ENCODE measurements at regions not wholly inside any gene's neighbourhood (a gene's known extent, or its start where the extent isn't known, plus 50 kb on each side); places are given as distances from the start of the nearest gene placed in this dataset.

DNA sequence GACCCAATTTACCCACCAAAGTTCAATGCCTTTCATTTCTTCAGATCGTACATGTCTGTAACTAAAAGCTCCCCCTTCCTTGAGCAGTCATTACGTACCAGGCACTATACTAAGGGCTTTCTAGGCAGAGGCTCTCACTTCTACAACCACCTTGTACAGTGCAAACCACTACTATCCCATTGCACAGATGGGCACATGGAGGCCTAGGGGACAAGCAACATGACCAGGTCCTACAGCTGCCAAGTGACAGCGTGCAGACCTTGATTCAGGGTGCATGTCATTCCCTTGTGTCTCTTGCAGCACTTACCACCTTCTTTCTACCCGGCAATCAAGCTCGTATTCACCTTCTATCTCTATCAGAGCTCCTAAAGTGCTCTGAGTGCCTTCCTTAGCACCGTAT lies 382.7 kb downstream of the SOX9 start:
- TF ChIP-seq POLR2A (IDR thresholded peaks at IDR 0.05), result no peak
- TF ChIP-seq, protein P1, sequence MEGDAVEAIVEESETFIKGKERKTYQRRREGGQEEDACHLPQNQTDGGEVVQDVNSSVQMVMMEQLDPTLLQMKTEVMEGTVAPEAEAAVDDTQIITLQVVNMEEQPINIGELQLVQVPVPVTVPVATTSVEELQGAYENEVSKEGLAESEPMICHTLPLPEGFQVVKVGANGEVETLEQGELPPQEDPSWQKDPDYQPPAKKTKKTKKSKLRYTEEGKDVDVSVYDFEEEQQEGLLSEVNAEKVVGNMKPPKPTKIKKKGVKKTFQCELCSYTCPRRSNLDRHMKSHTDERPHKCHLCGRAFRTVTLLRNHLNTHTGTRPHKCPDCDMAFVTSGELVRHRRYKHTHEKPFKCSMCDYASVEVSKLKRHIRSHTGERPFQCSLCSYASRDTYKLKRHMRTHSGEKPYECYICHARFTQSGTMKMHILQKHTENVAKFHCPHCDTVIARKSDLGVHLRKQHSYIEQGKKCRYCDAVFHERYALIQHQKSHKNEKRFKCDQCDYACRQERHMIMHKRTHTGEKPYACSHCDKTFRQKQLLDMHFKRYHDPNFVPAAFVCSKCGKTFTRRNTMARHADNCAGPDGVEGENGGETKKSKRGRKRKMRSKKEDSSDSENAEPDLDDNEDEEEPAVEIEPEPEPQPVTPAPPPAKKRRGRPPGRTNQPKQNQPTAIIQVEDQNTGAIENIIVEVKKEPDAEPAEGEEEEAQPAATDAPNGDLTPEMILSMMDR (IDR thresholded peaks at IDR 0.05), result no peak

Data from Peyer's patch (tissue), 4 donors.